ENCODE measurements at regions not wholly inside any gene's neighbourhood (a gene's known extent, or its start where the extent isn't known, plus 50 kb on each side); places are given as distances from the start of the nearest gene placed in this dataset.

GRCh38 chr10:28810057-28810870 is 132.9 kb downstream of the BAMBI start:
- DNase-seq (ENCODE audit: low read depth in 2 of 2) = no peak

DNA sequence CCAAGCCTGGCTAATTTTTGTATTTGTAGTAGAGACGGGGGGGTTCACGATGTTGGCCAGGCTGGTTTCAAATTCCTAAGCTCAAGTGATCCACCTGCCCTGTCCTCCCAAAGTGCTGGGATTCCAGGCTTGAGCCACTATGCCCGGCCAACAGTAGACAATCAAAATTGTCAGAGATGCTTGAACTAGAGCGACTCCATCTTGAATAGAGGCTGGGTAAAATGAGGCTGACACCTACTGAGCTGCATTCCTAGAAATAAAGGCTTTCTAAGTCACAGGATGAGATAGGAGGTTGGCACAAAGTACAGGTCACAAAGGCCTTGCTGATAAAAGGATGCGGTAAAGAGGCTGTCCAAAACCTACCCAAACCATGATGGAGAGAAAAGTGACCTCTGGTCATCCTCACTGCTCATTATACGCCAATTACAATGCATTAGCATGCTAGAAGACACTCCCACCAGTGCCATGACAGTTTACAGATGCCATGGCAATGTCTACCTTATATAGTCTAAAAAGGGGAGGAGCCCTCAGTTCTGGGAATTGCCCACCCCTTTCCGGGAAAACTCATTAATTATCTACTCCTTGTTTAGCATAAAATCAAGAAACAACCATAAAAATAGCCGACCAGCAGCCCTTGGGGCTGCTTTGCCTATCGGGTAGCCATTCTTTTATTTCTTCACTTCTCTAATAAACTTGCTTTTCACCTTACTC is 134.5 kb downstream of the BAMBI start:
- no peak for DNase-seq (ENCODE audit: low read depth in 2 of 2)

- no peak for DNase-seq (ENCODE audit: low read depth in 2 of 2)
These were observed 135.4 kb downstream of the BAMBI start for GRCh38 chr10:28812384-28813372.

DNA sequence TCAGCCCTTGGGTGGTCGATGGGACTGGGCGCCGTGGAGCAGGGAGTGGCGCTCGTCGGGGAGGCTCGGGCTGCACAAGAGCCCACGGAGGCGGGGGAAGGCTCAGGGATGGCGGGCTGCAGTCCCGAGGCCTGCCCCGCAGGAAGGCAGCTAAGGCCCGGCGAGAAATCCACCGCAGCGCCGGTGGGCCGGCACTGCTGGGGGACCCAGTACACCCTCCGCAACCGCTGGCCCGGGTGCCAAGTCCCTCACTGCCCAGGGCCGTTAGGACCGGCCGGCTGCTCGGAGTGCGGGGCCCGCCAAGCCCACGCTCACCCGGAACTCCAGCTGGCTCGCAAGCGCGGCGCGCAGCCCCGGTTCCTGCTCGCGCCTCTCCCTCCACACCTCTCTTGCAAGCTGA is 138.4 kb downstream of the BAMBI start:
- no peak for DNase-seq (ENCODE audit: low read depth in 2 of 2)

- DNase-seq (ENCODE audit: low read depth in 2 of 2) = no peak
These were observed 145.6 kb downstream of the BAMBI start for GRCh38 chr10:28822719-28823464.

GRCh38 chr10:28823501-28824075 is 146.3 kb downstream of the BAMBI start:
- no peak for DNase-seq (ENCODE audit: low read depth in 2 of 2)

DNA sequence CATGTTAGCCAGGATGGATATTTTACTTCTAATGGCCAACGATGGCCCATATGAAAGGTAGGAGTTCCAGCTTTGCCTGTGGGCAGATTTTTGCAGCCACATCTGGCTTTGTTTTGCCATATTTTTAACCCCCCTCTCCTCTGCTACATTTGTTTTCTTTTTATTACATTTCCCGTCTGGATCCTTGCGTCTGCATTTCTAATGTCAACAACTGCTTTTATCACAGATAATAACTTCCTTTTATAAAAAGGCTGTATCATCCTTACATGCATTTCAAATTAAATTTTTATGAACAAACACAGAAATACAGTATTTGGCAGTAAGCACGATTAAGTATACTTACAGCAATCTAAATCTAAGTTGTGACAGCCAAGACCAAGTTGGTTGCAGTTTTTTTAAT is 156.0 kb downstream of the BAMBI start:
- no peak for DNase-seq (ENCODE audit: low read depth in 2 of 2)

DNA sequence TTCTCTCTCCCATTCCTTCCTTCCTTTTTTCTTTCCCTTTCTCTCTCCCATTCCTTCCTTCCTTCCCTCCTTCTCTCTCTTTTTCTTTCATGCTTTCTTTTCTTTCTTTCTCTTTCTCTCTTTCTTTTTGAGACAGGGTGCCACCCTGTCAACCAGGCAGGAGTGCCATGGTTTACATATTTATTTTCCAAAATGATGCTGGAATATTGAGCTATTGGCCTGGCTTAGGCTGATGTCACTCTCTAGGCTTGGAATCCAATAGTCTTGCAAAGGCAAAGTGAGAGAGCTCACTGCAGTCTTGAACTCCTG is 159.1 kb downstream of the BAMBI start:
- no peak for DNase-seq (ENCODE audit: low read depth in 2 of 2)

GRCh38 chr10:28837613-28838390 is 160.5 kb downstream of the BAMBI start:
- no peak for DNase-seq (ENCODE audit: low read depth in 2 of 2)

- DNase-seq (ENCODE audit: low read depth in 2 of 2) = no peak
These were observed 161.6 kb downstream of the BAMBI start for GRCh38 chr10:28838908-28839307.

GRCh38 chr10:28839600-28840007 is 162.3 kb downstream of the BAMBI start:
- no peak for DNase-seq (ENCODE audit: low read depth in 2 of 2)

DNA sequence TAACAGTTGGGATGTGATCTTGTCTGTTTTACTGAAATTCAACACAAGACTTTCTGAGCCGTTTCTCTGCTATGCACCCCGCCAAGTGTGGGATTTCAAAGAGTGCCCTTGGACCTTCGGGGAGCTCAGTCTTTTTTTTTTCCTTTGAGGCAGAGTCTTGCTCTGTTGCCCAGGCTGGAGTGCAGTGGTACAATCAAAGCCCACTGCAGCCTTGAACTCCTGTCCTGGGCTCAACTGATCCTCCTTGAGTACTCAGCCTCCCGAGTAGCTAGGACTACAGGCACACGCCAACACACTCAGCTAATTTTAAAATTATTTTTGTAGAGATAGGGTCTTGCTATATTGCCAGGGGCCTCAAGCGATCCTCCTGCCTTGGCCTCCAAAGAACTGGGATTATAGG is 162.9 kb downstream of the BAMBI start:
- no peak for DNase-seq (ENCODE audit: low read depth in 2 of 2)

GRCh38 chr10:28840971-28841370 is 163.7 kb downstream of the BAMBI start:
- DNase-seq (ENCODE audit: low read depth in 2 of 2) = no peak

- no peak for DNase-seq (ENCODE audit: low read depth in 2 of 2)
These were observed 164.3 kb downstream of the BAMBI start for GRCh38 chr10:28841625-28842024.

DNA sequence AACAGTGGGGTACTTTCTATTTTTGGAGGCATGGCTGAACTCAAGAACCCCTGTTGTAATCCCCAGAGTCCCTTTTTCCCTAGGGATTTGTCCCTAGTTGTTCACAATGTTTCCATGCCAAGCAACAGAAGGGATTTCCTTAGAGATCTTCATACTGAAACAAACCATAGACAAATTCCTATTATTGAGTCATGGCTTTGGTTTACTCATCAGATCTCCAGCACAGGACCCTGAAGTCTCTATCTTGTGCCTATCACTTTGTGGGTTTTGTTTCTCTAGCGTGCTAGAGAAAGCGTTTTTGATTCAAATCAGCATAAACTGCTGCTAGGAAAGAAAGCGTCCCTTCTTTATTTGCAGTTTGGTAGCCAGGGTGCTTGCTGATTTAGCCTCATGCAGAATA is 165.0 kb downstream of the BAMBI start:
- no peak for DNase-seq (ENCODE audit: low read depth in 2 of 2)

GRCh38 chr10:28845009-28845682 is 167.8 kb downstream of the BAMBI start:
- no peak for DNase-seq (ENCODE audit: low read depth in 2 of 2)

- no peak for DNase-seq (ENCODE audit: low read depth in 2 of 2)
These were observed 172.0 kb downstream of the BAMBI start for GRCh38 chr10:28849309-28849708.

- DNase-seq (ENCODE audit: low read depth in 2 of 2) = no peak
These were observed 172.5 kb downstream of the BAMBI start for GRCh38 chr10:28849821-28850220.

GRCh38 chr10:28850784-28851183 is 173.5 kb downstream of the BAMBI start:
- no peak for DNase-seq (ENCODE audit: low read depth in 2 of 2)

DNA sequence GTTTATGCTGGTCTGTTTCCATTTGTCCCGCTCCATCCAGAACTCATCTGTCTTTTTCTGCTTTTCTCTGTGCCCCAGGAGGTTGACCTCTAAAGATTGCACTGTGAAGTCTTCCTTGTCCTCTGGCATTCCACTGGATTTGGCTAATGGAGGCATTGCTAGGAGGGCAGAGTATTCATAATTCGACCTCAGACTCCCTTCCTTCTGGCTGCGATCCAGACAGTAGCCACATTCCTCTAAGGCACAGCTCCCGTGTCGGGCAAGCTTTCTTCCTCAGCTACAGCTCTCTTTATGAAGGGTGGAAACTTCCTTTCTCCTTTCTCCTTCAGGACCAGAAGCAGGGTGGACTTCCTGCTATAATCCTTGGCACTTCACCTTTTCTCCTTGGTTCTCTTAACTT is 175.9 kb downstream of the BAMBI start:
- DNase-seq (ENCODE audit: low read depth in 2 of 2) = no peak

All from stimulated activated CD8-positive, alpha-beta memory T cell treated with anti-CD3 and anti-CD28 coated beads, Interleukin-7, amount 100 ng/mL, for 4 hours (primary cell).